Heart left ventricle (tissue), 16 donors: ENCODE measurements at regions not wholly inside any gene's neighbourhood (a gene's known extent, or its start where the extent isn't known, plus 50 kb on each side); places are given as distances from the start of the nearest gene placed in this dataset.
"Not testable (repeated sequence)": the region's sequence is repeated elsewhere in the genome, so short reads cannot be mapped to it uniquely, and the experiment has no call there.

ENCODE experiments used
- ATAC-seq, 4 donors: fragments of 200-7000 bp; cut with Tn5 transposase; one replicate each; pipeline ENCODE4 v1.9.1; 2020 to 2022; ENCODE audit warnings: moderate library complexity in 4 of 4, mild to moderate bottlenecking in 3 of 4, moderate number of reproducible peaks in 1 of 4
- DNase-seq, 5 donors: peaks; one replicate each; pipeline ENCODE4 v3.0.0-alpha.2; 2020
- H3K27ac ChIP-seq, 12 donors: fragments of 200-600 bp; sonication (generic) in 4 of 12; one replicate each; pipeline versions ENCODE4 v1.5.0 to v1.8.0; 2016 to 2022; ENCODE audit warnings: mild to moderate bottlenecking in 2 of 12
- H3K27me3 ChIP-seq, 9 donors: fragments of 200-600 bp; sonication (generic) in 2 of 9; one replicate each; pipeline versions ENCODE4 v1.5.1 to v1.8.0; 2016 to 2022; ENCODE audit warnings: mild to moderate bottlenecking in 3 of 9
- H3K36me3 ChIP-seq, 9 donors: fragments of 200-600 bp; sonication (generic) in 2 of 9; one replicate each; pipeline versions ENCODE4 v1.5.0 to v1.8.0; 2018 to 2022; ENCODE audit warnings: mild to moderate bottlenecking in 2 of 9
- H3K4me1 ChIP-seq, 12 donors: fragments of 200-600 bp; sonication (generic) in 4 of 12; one replicate each; pipeline versions ENCODE4 v1.5.0 to v1.8.0; 2016 to 2022; ENCODE audit warnings: mild to moderate bottlenecking in 3 of 12
- H3K4me3 ChIP-seq, 12 donors: fragments of 200-600 bp; sonication (generic) in 4 of 12; one replicate each; pipeline versions ENCODE4 v1.5.0 to v1.8.0; 2017 to 2022; ENCODE audit warnings: mild to moderate bottlenecking in 9 of 12, moderate library complexity in 4 of 12
- H3K9me3 ChIP-seq, 12 donors: fragments of 200-600 bp; sonication (generic) in 4 of 12; one replicate each; pipeline versions ENCODE4 v1.5.0 to v1.8.0; 2016 to 2022; ENCODE audit warnings: mild to moderate bottlenecking in 1 of 12
- CTCF ChIP-seq, 12 donors: fragments of 200-600 bp; sonication (generic) in 4 of 12; IDR thresholded peaks; one replicate each; pipeline versions ENCODE4 v1.5.0 to v1.8.0; 2018 to 2022; ENCODE audit warnings: antibody characterized with exemption in 12 of 12, mild to moderate bottlenecking in 5 of 12
- POLR2A ChIP-seq, 2 donors: fragments of 450-650 bp; IDR thresholded peaks; one replicate each; pipeline ENCODE4 v1.6.1; 2017; ENCODE audit warnings: antibody characterized with exemption in 2 of 2, mild to moderate bottlenecking in 2 of 2, moderate library complexity in 2 of 2
- WGBS, 4 donors: extraction: QIAGEN DNeasy Blood & Tissue Kit in 2 of 4; methylation state at CpG; one replicate each; pipeline versions ENCODE4 v1.1.5 to v1.1.7; 2013 to 2018; 5-methylcytosine and 5-hydroxymethylcytosine counted together
- intact Hi-C, 10 donors: fragments of 100-400 bp; cut with DNase I; formaldehyde crosslinking; loops; one replicate each; pipeline versions ENCODE4 v1.11.1 to v1.14.2; 2022
- donor health status: ischemic (EF 13 %, LVEDD 7.1; RV severe dilation, severe dysfunction).
- donor health status: healthy with polysubstance abuse.
- donor health status: DM: no; HTN: yes; CAD: no.
- donor health status: DM: no; HTN: no; CAD: no.
- donor health status: ischemic (EF 25% LVEDD 6.9; RV normal size, moderate dysfunction).
- donor health status: ischemic (EF 25% LVEDD 5.7; RV mildly dilated, moderate dysfunction).
- donor health status: healthy.
- donor health status: DM: yes; HTN: yes; CAD: no.
- donor health status: ischemic (EF 35%, LVEDD 5.7; RV mildly dilated, moderate dysfunction).
- donor health status: nonischemic (EF 11% LVEDD 7.7; RV severe dilation, severe dysfunction).
- donor health status: DM: yes; HTN: yes; CAD: no.
- donor health status: PGD.
- donor health status: ischemic (EF 29% LVEDD 5.4; RV normal size, mild dysfunction).
- donor health status: nonischemic (EF 23%, LVEDD 6.1; RV moderate dilation, normal function).

GRCh38 chr14:25340882-25341281 lies 290.9 kb upstream of the STXBP6 start:
- DNase-seq (no peak), ATAC-seq (no peak)
- WGBS, 4 donors: 93 to 98% (median 97%) methylated on average over 1 of the region's 1 CpG
- H3K9me3 ChIP-seq: peaks cover 0 to 44% (median 15%) of the 10 kb centered on the region in 12 donors
- intact Hi-C loops: no loop called here
- no peaks in the 10 kb centered on the region for H3K36me3 ChIP-seq
- no peaks in the 10 kb centered on the region for H3K4me1 ChIP-seq
- TF ChIP-seq CTCF (IDR thresholded peaks at IDR 0.05) (no peak), POLR2A (IDR thresholded peaks at IDR 0.05) (no peak)
- no peaks in the 10 kb centered on the region for H3K27me3 ChIP-seq
- H3K4me3 ChIP-seq: no peak overlapping the region
- H3K27ac ChIP-seq: no peak overlapping the region

DNA sequence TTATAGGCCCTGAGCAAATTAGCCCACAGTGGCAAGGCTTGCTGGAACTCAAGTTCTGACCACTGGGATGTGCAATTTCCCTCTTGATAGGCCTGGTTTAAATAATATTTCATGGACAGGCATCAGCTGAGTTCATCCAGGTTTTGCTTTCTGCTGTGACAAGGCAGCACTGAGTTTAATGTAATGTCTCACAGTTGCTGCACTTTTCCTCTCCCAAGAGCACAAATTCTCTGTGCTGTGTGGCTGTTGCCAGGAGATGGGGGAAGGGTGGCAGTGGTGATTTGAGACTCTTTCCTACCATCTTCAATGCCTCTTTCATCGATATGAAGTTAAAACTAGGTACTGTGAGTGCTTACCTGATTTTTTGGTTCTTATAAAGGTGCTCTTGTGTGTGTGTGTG lies 272.8 kb upstream of the STXBP6 start:
- DNase-seq: no peak
- 48 to 60% (median 49%) methylated on average over 1 of the region's 1 CpG for WGBS, 4 donors

GRCh38 chr14:25316007-25316406 lies 266.1 kb upstream of the STXBP6 start:
- H3K27me3 ChIP-seq, H3K27ac ChIP-seq, H3K9me3 ChIP-seq, intact Hi-C loops, H3K4me1 ChIP-seq, ATAC-seq, DNase-seq, H3K36me3 ChIP-seq, H3K4me3 ChIP-seq: not testable (repeated sequence)
- 59 to 74% (median 70%) methylated on average over 4 to 6 of the region's 6 CpGs for WGBS, 4 donors

More for the DNA sequence above, 272.8 kb upstream of the STXBP6 start:
- no peaks in the 10 kb centered on the region for H3K27me3 ChIP-seq
- no peak overlapping the region for H3K27ac ChIP-seq
- no peaks in the 10 kb centered on the region for H3K36me3 ChIP-seq
- ATAC-seq: no peak
- intact Hi-C loops: no loop called here
- H3K9me3 ChIP-seq: no peaks in the 10 kb centered on the region
- H3K4me1 ChIP-seq: no peaks in the 10 kb centered on the region
- TF ChIP-seq CTCF (IDR thresholded peaks at IDR 0.05): no peak
- no peak for TF ChIP-seq POLR2A (IDR thresholded peaks at IDR 0.05)
- H3K4me3 ChIP-seq: no peak overlapping the region

- H3K9me3 ChIP-seq: peaks cover 0 to 3% (median 0%) of the 10 kb centered on the region in 12 donors
- H3K4me1 ChIP-seq: no peaks in the 10 kb centered on the region
- intact Hi-C loops: no loop called here
- H3K36me3 ChIP-seq: no peaks in the 10 kb centered on the region
- no peak overlapping the region for H3K4me3 ChIP-seq
- TF ChIP-seq CTCF (IDR thresholded peaks at IDR 0.05): no peak
- no peak for TF ChIP-seq POLR2A (IDR thresholded peaks at IDR 0.05)
- DNase-seq (no peak), ATAC-seq (no peak)
- 52 to 66% (median 56%) methylated on average over 3 of the region's 3 CpGs for whole genome bisulfite sequencing, 4 donors
- H3K27me3 ChIP-seq: no peaks in the 10 kb centered on the region
- H3K27ac ChIP-seq: no peak overlapping the region
Measured at GRCh38 chr14:25308244-25308643, 258.3 kb upstream of the STXBP6 start.

DNA sequence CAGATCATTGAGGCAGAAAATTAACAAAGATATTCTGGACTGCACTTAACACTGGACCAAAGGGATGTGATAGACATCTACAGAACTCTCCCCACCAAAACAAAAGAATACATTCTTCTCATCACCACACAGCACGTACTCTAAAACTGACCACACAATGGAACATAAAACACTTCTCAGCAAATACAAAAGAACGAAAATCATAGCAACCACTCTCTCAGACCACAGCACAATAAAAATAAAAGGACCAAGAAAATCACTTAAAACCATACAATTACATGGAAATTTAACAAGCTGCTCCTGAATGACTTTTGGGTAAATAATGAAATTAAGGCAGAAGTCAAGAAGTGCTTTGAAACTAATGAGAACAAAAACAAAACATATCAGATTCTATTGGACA lies 254.0 kb upstream of the STXBP6 start:
- H3K36me3 ChIP-seq: no peaks in the 10 kb centered on the region
- no peak for TF ChIP-seq CTCF (IDR thresholded peaks at IDR 0.05)
- TF ChIP-seq POLR2A (IDR thresholded peaks at IDR 0.05): no peak
- H3K9me3 ChIP-seq: no peaks in the 10 kb centered on the region
- 51 to 75% (median 64%) methylated on average over 2 of the region's 2 CpGs for WGBS, 4 donors
- no peak overlapping the region for H3K27ac ChIP-seq
- no peaks in the 10 kb centered on the region for H3K27me3 ChIP-seq
- ATAC-seq: no peak
- no peak for DNase-seq
- intact Hi-C loops: no loop called here
- H3K4me3 ChIP-seq: no peak overlapping the region
- H3K4me1 ChIP-seq: no peaks in the 10 kb centered on the region
